ENCODE measurements at regions not wholly inside any gene's neighbourhood (a gene's known extent, or its start where the extent isn't known, plus 50 kb on each side); places are given as distances from the start of the nearest gene placed in this dataset.

- DNase-seq, result no peak
Observed at GRCh38 chr3:31157047-31157694, 262.7 kb upstream of the GADL1 start.

- DNase-seq, result no peak
Observed at GRCh38 chr3:31157893-31158620, 263.6 kb upstream of the GADL1 start.

- DNase-seq, result no peak
Observed at GRCh38 chr3:31159331-31160039, 265.0 kb upstream of the GADL1 start.

- DNase-seq, result no peak
Observed at GRCh38 chr3:31161889-31162288, 267.4 kb upstream of the GADL1 start.

- DNase-seq, result no peak
Observed at GRCh38 chr3:31164381-31164780, 269.9 kb upstream of the GADL1 start.

GRCh38 chr3:31165399-31165860 is 271.0 kb upstream of the GADL1 start:
- peak; percentile 80 for DNase-seq

- DNase-seq, result peak; percentile 11
Observed at GRCh38 chr3:31166249-31166885, 271.9 kb upstream of the GADL1 start.

GRCh38 chr3:31167666-31168065 is 273.2 kb upstream of the GADL1 start:
- no peak for DNase-seq

- no peak for DNase-seq
Observed at GRCh38 chr3:31170932-31171670, 276.6 kb upstream of the GADL1 start.

- no peak for DNase-seq
Observed at GRCh38 chr3:31172336-31172735, 277.9 kb upstream of the GADL1 start.

GRCh38 chr3:31173118-31173718 is 278.8 kb upstream of the GADL1 start:
- no peak for DNase-seq

- no peak for DNase-seq
Observed at GRCh38 chr3:31174079-31174478, 279.6 kb upstream of the GADL1 start.

- DNase-seq, result no peak
Observed at GRCh38 chr3:31176045-31176444, 281.6 kb upstream of the GADL1 start.

GRCh38 chr3:31178467-31178866 is 284.0 kb upstream of the GADL1 start:
- DNase-seq, result no peak

- DNase-seq, result no peak
Observed at GRCh38 chr3:31179768-31180167, 285.3 kb upstream of the GADL1 start.

GRCh38 chr3:31180274-31180673 is 285.8 kb upstream of the GADL1 start:
- no peak for DNase-seq

- no peak for DNase-seq
Observed at GRCh38 chr3:31181661-31182060, 287.2 kb upstream of the GADL1 start.

GRCh38 chr3:31182661-31183060 is 288.2 kb upstream of the GADL1 start:
- no peak for DNase-seq

- DNase-seq, result no peak
Observed at GRCh38 chr3:31184261-31185061, 290.0 kb upstream of the GADL1 start.

- DNase-seq, result no peak
Observed at GRCh38 chr3:31185062-31185357, 290.5 kb upstream of the GADL1 start.

GRCh38 chr3:31186041-31186440 is 291.6 kb upstream of the GADL1 start:
- no peak for DNase-seq

- DNase-seq, result no peak
Observed at GRCh38 chr3:31187380-31187779, 292.9 kb upstream of the GADL1 start.
